ENCODE measurements at regions not wholly inside any gene's neighbourhood (a gene's known extent, or its start where the extent isn't known, plus 50 kb on each side); places are given as distances from the start of the nearest gene placed in this dataset.
"Not testable (repeated sequence)": the region's sequence is repeated elsewhere in the genome, so short reads cannot be mapped to it uniquely, and the experiment has no call there.

DNA sequence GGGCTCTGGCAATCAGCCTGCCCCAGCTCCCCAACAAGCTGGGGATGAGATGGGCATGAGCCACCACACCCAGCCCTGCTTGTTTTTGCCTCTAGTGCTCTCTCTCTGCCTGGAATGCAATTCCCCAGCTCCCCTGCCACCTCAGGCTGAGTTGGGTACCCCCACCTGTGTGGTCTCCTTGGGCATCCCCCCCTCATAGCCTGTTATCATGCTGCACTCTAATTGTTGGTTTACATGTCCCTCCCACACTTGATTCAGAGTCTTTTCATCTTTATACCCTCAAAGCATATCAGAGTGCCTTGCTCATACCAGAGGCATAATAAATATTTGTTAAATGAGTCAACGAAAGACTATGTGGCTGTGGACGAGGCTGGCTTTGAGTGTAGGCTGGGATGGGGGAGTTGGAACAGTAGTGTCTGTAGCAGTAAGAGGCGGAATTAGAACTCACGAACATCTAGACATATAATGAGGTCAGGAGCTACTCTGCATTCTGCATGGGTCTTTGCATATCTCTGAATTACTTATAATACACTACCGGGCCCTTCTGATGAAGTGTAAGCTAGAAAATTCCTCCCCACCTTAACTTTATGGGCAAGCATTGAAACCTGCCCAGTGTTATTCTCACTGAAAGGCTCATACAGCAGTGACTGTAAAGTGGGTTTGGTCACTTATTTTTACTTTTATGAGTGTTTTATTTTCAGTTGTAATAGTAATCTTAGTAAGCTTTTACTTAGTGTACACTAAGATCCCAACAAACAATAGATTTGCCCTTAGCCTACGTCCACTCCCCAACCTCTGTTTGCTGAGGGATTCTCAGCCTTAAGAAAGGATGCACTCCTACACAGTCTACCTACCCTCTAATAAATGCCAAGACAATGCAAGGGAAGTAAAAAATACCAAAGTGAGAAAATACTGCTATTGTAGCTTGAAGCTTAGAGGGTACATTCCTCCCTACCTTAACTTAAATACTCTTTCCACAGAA, 58.7 kb downstream of the EDN1 start:
- no peak for DNase-seq (ENCODE audit: low read depth)

DNA sequence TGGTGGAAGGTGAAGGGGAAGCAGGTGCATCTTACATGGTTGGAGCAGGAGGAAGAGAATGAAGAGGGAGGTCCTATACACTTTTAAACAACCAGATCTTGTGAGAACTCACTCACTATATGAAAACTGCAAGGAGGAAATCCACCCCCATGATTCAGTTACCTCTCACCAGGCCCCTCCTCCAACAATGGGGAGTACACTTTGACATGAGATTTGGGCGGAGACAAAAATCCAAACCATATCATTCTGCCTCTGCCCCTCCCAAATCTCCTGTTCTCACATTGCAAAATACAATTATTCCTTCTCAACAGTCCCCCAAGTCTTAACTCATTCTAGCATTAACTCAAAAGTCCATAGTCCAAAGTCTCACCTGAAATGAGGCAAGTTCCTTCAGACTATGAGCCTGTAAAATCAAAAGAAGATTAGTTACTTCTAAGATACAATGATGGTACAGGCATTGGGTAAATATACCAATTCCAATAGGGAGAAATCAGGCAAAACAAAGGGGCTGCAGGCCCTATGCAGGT, 60.5 kb downstream of the EDN1 start:
- DNase-seq (ENCODE audit: low read depth), result no peak

DNA sequence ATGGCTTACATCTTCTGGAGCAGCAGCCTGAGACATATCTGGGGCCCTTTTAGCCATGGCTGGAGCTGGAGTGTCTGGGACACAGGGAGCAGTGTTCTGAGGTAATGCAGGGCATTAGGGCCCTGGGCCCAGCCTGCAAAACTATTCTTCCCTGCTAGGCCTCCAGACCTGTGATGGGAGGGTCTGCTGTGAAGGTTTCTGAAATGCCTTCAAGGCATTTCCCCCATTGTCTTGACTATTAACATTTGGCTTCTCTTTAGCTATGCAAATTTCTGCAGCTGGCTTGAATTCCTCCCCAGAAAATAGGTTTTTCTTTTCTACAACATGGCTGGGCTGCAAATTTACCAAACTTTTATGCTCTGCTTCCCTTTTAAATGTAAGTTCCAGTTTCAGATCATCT, 61.5 kb downstream of the EDN1 start:
- no peak for DNase-seq (ENCODE audit: low read depth)

DNA sequence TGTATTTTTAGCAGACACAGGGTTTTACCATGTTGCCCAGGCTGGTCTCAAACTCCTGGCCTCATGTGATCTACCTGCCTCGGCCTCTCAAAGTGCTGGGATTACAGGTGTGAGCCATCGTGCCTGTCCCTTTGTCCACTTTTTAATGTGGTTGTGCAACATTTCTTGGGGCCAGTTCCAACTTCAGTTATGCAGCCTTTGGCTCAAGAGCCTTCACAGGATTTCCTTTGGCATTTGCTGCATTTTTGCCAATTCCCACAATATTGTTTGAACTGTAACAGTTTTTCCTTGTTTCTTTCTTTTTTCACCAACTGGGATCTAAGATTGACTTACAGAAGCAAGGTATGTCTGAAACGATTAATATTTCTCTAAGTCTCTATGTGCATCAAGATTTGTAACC, 63.6 kb downstream of the EDN1 start:
- DNase-seq (ENCODE audit: low read depth), result no peak

DNA sequence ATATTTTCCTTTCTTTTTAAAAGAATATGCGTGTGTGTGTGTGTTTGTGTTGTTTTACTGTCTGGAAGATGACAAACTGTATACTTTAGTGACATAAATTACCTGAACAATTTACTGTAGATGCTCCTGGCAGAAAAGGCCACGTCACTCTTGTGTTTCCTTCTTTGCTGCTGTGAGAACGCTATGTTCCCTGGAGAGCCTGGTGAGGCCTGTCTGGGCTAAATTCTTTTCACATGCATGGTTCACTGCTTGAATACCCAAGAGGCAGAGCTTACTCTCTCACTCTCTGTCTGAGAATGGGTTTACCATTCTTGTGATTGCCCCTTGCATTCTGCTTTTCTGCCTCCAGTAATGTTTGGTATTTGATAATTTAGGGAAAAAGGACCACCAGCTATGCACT, 64.3 kb downstream of the EDN1 start:
- DNase-seq (ENCODE audit: low read depth), result no peak

DNA sequence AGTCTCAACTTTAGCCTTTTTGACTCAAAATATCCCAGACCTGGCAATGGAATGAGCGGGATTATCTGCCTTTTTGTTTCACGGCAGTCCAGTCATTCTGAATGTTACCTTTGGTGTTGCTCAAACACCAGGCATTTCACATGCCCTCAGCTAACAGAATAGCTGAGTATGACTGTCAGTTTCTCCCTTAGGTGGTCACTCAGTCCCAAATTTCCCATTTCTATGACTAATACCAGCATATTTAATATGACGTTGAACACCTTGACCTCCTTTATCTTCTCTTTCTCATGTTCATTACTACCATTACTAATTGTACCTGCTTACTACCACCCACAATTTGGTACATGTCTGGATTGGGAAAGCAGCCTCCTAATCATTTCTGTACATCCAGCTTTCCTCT, 65.2 kb downstream of the EDN1 start:
- DNase-seq (ENCODE audit: low read depth), result no peak

DNA sequence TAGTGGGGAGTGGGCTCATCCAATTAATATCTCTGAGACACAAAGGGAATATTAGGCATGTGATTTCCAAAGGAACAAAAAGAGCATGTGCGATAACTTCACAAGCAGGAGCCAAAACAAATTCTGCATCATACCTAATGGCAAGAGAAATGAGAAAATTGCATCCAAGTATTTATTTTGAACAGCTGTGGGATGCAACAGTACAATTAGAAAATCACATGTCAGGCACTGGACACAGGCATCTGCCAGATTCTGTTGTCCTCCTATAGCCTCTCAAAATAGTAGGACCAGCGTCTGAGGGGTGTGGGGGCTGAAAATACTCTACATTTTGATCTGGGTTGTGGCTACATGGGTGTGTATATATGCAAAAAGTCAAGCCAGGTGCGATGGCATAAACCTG, 66.3 kb downstream of the EDN1 start:
- no peak for DNase-seq (ENCODE audit: low read depth)

DNA sequence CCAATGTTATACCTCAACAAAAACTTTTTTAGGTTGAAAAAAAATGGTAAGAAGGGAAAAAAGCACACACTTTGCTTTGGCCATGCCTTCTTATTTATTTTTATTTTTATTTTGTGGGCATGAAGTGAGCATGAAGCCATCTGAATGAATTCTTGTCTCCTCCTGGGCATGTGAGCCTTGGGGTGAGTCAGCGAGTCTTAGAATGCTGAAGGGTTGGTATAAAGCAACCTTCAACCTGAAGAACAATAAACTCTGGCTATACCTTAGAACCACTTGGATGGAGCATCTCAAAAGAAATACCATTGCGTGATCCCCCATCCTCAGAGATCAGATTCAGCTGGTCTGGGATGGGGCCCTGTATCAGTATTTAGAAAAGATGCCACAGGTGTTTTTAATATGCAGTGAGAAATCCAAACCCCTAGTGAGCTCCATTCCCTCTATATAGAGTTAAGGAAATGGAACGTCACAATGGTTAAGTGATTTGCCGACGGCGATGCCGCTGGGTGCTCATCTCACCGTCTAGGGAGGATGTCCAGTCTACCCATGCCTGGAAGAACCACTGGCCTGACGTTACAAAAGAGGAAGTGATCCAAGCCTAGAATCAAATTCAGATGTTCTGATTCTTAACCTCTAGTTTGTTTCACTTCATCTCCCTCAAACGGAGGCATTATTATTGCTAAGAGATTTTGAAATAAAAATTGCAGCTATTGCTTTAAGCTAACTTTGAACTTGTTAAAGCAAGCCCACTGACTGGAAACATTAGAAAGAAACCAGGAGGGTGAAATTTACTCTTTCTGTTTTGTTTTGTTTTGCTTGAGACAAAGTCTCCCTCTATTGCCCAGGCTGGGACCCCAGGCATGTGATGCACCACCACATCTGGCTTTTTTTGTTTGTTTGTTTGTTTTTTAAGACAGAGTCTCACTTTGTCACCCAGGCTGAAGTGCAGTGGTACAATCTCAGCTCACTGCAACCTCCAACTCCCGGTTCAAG, 67.1 kb downstream of the EDN1 start:
- DNase-seq (ENCODE audit: low read depth), result no peak

DNA sequence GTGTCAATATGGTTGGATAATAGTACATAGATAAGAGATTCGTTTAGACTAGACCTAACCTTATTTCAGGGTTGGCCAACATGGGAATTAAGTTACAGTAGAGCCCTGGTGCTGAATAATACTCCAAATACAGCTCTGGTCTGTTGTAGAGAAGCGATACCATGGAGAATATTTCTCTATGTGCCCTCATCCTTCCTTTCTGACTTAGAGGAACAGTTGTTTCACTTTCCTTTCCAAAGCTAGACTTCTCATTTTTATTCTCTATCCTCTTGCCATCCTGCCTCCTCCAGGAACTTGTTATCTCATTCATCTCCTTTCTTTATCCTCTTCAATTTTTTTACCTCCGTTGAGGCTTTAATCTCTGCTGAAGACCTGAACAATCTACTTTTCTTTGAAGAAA, 68.9 kb downstream of the EDN1 start:
- no peak for DNase-seq (ENCODE audit: low read depth)

DNA sequence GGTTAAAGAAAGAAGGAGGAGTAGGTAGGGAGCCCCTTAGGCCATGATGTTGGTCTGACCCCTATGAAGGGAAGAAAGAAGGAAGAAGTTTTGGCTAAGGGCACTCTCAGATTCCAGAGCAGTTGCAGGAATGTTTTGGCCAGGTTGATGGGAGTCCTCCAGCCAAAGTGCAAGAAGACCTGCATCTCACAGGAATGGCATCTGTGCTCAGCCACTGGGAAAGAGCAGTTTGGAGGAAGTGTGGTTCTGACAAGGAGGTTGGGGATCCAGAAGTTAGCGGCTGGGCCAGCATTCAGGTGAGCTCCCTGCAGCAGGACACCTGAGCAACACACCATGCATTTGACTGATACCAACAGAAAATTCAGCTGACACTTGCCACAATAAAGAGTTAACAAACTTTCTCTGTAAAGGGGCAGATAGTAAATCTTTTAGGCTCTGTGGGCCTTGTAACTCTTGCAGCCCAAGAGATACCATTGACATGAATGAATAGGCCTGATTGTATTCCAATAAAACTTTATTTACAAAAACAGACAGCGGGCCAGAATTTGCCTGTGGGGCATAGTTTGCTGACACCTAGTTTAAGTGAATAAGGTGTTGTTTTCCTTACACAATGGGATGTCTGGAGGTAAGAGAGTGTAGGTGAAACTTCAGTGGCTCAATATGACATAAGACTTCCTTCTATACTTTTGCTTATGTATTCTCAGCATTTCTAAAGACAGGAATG, 71.0 kb downstream of the EDN1 start:
- DNase-seq (ENCODE audit: low read depth), result no peak

DNA sequence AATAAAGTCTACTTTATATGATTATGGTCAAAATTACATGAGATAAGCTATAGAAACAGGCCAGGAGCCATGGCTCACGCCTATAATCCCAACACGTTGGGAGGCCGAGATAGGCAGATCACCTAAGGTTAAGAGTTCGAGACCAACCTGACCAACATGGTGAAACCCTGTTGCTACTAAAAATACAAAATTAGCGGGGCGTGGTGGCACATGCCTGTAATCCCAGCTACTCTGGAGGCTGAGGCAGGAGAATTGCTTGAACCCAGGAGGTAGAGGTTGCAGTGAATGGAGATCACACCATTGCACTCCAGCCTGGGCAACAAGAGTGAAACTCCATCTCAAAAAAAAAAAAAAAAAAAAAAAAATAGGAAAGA, 73.1 kb downstream of the EDN1 start:
- DNase-seq (ENCODE audit: low read depth), result not testable (repeated sequence)

DNA sequence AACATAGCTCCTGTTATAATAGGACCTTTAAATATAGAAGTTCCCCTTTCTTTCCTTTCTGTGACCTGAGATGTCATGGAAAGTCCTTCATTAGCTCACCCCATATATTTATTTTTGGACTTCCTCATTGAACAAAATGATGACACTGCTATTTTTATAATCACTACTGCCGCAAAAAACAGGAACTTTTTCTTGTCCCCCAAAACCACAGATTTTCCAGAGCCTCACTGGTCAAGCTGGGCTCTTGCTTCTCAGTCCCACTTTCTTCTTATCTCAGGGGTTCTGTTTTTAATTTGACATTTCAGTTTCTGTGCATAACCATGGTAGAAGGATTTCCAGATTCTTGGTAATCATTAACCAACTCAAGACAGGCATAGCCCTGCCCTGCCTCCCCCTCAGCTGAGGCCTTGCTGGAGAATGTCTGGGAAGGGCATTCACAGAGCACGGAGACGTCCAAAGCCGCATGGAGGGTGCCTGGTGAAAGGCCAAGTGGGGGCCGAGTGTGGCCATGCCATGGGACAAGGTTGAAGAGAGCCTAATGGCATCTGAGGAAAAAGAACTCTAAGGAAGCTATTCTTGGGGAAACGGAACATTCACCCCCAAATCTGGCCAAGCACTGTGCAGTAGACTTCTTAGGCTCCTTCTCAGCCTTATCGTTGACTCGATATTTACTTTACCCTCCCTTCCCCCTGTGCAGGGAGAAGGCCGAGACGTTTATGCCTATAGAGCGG, 73.7 kb downstream of the EDN1 start:
- DNase-seq (ENCODE audit: low read depth), result no peak

DNA sequence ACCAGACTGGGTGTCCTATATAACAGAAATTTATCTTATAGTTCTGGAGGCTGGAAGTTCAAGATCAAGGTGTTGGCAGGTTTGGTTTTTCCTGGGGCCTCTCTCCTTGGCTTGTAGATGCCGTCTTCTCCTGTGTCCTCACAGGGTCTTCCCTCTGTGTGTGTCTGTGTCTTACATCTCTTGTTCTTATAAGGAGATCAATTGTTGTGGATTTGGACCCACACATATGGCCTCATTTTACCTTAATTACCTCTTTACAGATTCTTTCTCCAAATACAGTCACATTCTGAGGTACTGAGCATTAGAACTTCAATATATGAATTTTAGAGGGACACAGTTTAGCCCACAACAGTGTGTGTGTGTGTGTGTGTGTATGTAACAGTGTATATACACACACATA, 74.5 kb downstream of the EDN1 start:
- no peak for DNase-seq (ENCODE audit: low read depth)

DNA sequence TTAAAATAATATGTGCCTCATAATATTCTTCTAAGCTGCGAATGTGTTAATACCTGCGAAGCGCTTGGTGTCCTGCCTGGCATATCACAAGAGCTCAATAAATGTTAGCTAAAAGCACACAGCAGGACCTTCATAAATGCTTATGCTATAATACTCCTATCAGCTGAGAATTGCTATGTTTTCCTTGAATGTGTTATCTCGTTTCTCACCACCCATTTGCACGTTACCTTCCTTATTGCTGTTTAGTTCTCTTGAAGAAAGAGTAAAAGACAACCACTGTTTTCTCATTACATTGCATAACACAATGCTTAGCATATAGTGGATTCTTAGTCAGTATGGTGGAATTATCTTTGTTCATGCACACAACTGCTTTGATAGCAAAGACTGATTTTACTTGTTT, 76.6 kb downstream of the EDN1 start:
- DNase-seq (ENCODE audit: low read depth), result no peak

DNA sequence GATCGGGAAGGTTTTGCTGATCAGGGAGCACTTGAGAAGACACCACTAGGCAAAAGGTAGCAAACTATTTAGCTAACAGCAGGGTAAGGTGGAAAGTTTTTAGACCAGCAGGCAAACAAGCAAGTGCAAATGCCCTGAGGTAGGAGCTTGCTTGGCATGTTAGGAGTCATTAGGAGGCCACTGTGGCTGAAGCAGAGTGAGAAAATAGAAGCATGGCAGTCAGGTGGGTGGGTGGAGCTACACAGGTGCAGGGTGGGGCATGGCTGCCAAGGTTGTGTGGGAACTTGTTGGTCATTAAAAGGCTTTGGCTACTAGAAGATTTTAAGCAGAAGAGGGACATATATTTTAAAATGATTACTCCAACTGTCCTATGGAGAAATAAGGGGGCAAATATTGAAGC, 77.3 kb downstream of the EDN1 start:
- no peak for DNase-seq (ENCODE audit: low read depth)

DNA sequence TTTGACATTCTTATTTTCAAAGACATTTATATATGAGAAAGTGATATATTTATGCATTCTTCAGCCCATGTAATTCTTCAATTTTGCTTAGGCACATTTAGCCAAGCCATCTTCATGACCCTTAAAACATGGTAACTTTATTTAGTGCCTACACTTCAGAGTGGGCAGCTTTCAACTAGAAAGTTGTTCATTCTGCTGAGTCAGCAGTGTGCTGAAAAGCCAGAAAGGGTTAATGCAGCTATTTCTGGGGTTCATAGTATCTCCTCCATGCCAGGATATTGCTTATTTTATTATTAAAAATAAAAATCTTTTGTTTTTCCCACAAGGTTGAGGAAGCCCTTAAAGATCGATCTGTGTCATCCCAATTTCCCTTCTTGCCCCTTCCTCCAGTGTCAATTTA, 79.2 kb downstream of the EDN1 start:
- no peak for DNase-seq (ENCODE audit: low read depth)

DNA sequence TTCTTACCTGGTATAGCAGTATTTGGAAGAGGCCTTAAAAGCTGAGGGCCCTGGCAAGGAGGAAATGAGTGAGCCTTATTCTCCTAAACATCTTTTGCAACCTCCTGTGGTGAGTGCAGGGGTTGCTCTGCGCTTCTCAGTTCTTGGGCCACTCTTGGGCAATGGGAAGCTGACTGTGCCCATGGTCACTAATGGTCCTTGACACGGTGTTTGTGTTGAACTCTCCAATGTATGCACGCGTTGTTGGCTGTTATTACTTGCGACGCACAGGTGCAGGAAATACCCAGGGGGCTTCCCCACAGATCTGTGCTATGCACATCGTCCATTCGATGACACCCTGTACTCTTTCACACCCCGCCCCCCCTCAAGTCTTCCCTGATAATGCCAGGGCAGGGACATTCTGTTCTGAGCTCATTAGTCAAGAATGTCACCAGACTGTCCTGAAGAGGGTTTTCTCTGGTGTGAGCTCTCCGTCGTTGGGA, 79.7 kb downstream of the EDN1 start:
- no peak for DNase-seq (ENCODE audit: low read depth)

DNA sequence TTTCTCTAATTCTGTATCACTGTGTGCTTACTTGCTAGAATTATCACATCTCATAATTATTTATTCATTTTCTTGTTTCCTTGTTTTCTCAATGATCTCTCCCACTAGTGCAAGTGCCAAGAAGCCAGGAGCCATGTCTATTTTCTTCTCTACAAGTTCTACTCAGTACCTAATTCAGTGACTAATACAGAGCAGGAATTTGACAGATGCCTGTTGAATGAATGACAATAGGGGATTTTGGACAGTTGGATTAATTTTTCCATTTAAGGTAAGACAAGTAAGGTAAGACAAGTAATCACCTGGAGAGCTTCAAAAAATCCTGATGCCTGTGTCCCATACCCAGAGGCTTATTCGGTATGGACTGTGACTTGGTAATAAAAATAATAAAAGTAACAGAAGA, 81.0 kb downstream of the EDN1 start:
- no peak for DNase-seq (ENCODE audit: low read depth)

DNA sequence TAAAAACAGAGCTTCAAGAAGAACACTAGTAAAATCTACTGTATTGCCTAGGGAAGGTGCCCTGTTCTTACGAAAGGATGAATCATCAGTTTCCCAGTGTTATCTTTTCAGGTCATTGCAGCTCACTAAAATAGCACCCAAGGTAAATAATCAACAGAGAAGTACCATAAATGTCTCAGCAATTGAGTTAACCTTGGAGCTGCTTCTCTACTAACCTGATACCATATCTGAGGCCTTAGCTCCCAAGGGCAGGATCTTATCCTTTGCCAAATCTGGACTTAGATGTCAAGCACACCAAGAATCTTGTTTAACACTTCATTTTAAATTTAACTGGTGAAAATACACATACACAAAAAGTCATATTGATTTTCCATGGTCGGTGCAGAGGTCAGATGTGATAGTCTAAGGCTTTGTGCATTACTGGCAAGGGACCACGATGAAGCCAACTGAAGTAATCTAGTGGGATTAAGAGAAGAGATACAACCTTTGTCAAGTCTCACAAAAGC, 81.5 kb downstream of the EDN1 start:
- DNase-seq (ENCODE audit: low read depth), result no peak

DNA sequence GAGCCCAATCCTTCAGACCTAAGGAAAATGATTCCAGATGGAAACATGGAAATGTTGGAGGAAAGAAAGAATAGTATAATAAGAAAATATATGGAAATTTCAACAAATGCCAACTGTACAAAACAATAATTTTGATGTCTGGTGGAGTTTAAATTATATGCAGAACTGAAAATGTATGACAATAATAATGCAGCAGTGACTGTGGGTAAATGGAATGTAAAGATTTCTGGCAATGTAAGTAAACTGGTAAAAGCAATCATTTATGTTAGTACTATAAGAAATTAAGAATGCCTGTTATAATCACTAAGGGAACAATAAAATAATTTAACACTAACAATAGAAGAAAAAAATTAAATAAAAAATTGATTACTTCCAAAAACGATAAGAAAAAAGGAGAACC, 89.0 kb downstream of the EDN1 start:
- no peak for DNase-seq (ENCODE audit: low read depth)

DNA sequence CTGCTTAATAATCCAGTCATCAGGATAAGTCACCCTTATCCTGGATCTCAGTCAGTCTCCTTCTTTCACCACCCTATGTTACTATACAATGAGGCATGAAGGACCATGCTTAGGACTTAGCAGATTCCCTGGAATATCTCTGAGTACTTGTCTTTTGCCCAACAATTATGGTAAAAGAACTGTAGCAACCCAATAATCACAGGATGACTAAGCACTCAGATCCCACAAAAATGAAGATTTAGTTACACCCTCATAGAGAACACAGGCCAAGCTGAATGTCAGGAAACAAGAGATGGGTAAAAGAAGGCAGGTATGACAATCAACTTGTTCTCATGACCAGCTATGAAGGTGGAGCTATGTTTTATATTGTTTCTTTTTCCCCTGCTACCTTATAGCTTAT, 91.4 kb downstream of the EDN1 start:
- DNase-seq (ENCODE audit: low read depth), result no peak

Data from stimulated activated CD8-positive, alpha-beta memory T cell treated with anti-CD3 and anti-CD28 coated beads, Interleukin-7, amount 100 ng/mL, for 24 hours (primary cell).